Skin of body (tissue), 1 donor: ENCODE measurements at regions not wholly inside any gene's neighbourhood (a gene's known extent, or its start where the extent isn't known, plus 50 kb on each side); places are given as distances from the start of the nearest gene placed in this dataset.

Experiments used
- DNase-seq: peaks from one replicate; lab custom pipeline; 2025; lab: John Stamatoyannopoulos, UW

GRCh38 chr3:59450946-59451763 is 401.3 kb upstream of the CFAP20DC start:
- DNase-seq, result no peak

GRCh38 chr3:59450437-59450836 is 400.6 kb upstream of the CFAP20DC start:
- no peak for DNase-seq

GRCh38 chr3:59446775-59447465 is 397.1 kb upstream of the CFAP20DC start:
- DNase-seq, result no peak

- no peak for DNase-seq
These were observed 394.9 kb upstream of the CFAP20DC start for GRCh38 chr3:59444676-59445075.

GRCh38 chr3:59444294-59444671 is 394.5 kb upstream of the CFAP20DC start:
- DNase-seq, result no peak

GRCh38 chr3:59443618-59444293 is 393.9 kb upstream of the CFAP20DC start:
- DNase-seq, result no peak

GRCh38 chr3:59442046-59442445 is 392.2 kb upstream of the CFAP20DC start:
- no peak for DNase-seq

GRCh38 chr3:59440285-59441028 is 390.6 kb upstream of the CFAP20DC start:
- no peak for DNase-seq

GRCh38 chr3:59438492-59438891 is 388.7 kb upstream of the CFAP20DC start:
- no peak for DNase-seq

- DNase-seq, result no peak
These were observed 386.5 kb upstream of the CFAP20DC start for GRCh38 chr3:59436164-59436958.

- DNase-seq, result no peak
These were observed 383.7 kb upstream of the CFAP20DC start for GRCh38 chr3:59433546-59433945.

GRCh38 chr3:59432665-59433064 is 382.8 kb upstream of the CFAP20DC start:
- DNase-seq, result no peak

- no peak for DNase-seq
These were observed 380.5 kb upstream of the CFAP20DC start for GRCh38 chr3:59430341-59430740.

- no peak for DNase-seq
These were observed 379.4 kb upstream of the CFAP20DC start for GRCh38 chr3:59429198-59429597.

- no peak for DNase-seq
These were observed 377.2 kb upstream of the CFAP20DC start for GRCh38 chr3:59426821-59427565.

- DNase-seq, result no peak
These were observed 376.1 kb upstream of the CFAP20DC start for GRCh38 chr3:59425942-59426341.

GRCh38 chr3:59425371-59425770 is 375.5 kb upstream of the CFAP20DC start:
- DNase-seq, result no peak

GRCh38 chr3:59424268-59425010 is 374.6 kb upstream of the CFAP20DC start:
- no peak for DNase-seq

GRCh38 chr3:59423707-59424106 is 373.9 kb upstream of the CFAP20DC start:
- no peak for DNase-seq
